H1 (cell line): ENCODE measurements at regions not wholly inside any gene's neighbourhood (a gene's known extent, or its start where the extent isn't known, plus 50 kb on each side); places are given as distances from the start of the nearest gene placed in this dataset.

ENCODE experiments used
- SIN3A ChIP-seq, 2 experiments: IDR thresholded peaks in 1 of 2; conservative IDR thresholded peaks in 1 of 2; 2 replicates each; pipeline ENCODE4 v1.6.1; 2011 to 2012; ENCODE audit warnings: low read length in 2 of 2, improper control_type of control experiment in 1 of 2, low read depth in 1 of 2, mild to moderate bottlenecking in 1 of 2
- TEAD4 ChIP-seq: IDR thresholded peaks from 2 replicates; pipeline ENCODE4 v1.6.1; 2012; ENCODE audit warnings: low read depth, low read length, inconsistent platforms, mixed read lengths

- TF ChIP-seq SIN3A (conservative IDR thresholded peaks at IDR 0.05 in 1 of 2, IDR thresholded peaks at IDR 0.05 in 1 of 2; ENCODE audit: low read depth in 1 of 2, low read length in 2 of 2) (no peak), TEAD4 (no peak)
These were observed 82.0 kb upstream of the GRB10 start (continued) for GRCh38 chr7:50864694-50865093.
